Aorta (tissue), 5 donors: ENCODE measurements at regions not wholly inside any gene's neighbourhood (a gene's known extent, or its start where the extent isn't known, plus 50 kb on each side); places are given as distances from the start of the nearest gene placed in this dataset.
"Not testable (repeated sequence)": the region's sequence is repeated elsewhere in the genome, so short reads cannot be mapped to it uniquely, and the experiment has no call there.

Source experiments
- ATAC-seq: fragments of 200-7000 bp; cut with Tn5 transposase; one replicate; pipeline ENCODE4 v1.9.1; 2022; ENCODE audit warnings: moderate library complexity; ENCODE audit not compliant: low FRiP score
- DNase-seq, 2 donors: peaks; one replicate each; pipeline ENCODE4 v3.0.0-alpha.2; 2020
- H3K27ac ChIP-seq, 2 donors: one replicate each; pipeline ENCODE4 v1.5.1; 2013; ENCODE audit warnings: low read length in 2 of 2, mild to moderate bottlenecking in 2 of 2, moderate library complexity in 2 of 2, control low read depth in 1 of 2, inconsistent platforms in 1 of 2, low read depth in 1 of 2
- H3K27me3 ChIP-seq, 2 donors: one replicate each; pipeline ENCODE4 v1.6.1; 2013; ENCODE audit warnings: control low read depth in 1 of 2, low read length in 1 of 2, mild to moderate bottlenecking in 1 of 2, moderate library complexity in 1 of 2; ENCODE audit not compliant: insufficient read depth in 2 of 2, control insufficient read depth in 1 of 2
- H3K36me3 ChIP-seq, 2 donors: one replicate each; pipeline ENCODE4 v1.6.1; 2013; ENCODE audit warnings: control low read depth in 1 of 2, low read length in 1 of 2, mild to moderate bottlenecking in 1 of 2; ENCODE audit not compliant: insufficient read depth in 2 of 2, control insufficient read depth in 1 of 2
- H3K4me1 ChIP-seq, 2 donors: one replicate each; pipeline ENCODE4 v1.6.1; 2013; ENCODE audit warnings: low read length in 2 of 2, control low read depth in 1 of 2, mild to moderate bottlenecking in 1 of 2, moderate library complexity in 1 of 2; ENCODE audit not compliant: insufficient read depth in 2 of 2, control insufficient read depth in 1 of 2
- H3K4me3 ChIP-seq, 2 donors: one replicate each; pipeline ENCODE4 v1.5.1; 2013; ENCODE audit warnings: low read length in 2 of 2, control low read depth in 1 of 2, mild to moderate bottlenecking in 1 of 2
- H3K9me3 ChIP-seq: one replicate; pipeline ENCODE4 v1.6.1; 2013; ENCODE audit warnings: mild to moderate bottlenecking, low read length; ENCODE audit not compliant: control insufficient read depth
- WGBS, 2 donors: extraction: QIAGEN DNeasy Blood & Tissue Kit; methylation state at CpG; one replicate each; pipeline ENCODE4 v1.1.7; 2013; 5-methylcytosine and 5-hydroxymethylcytosine counted together
- intact Hi-C, 2 donors: fragments of 100-400 bp; cut with DNase I; formaldehyde crosslinking; loops; one replicate each; pipeline versions ENCODE4 v1.14.2 to v1.15.0; 2022
- donor health status: healthy with polysubstance abuse.
- donor health status: Bipolar disorder and iron deficiency.
- donor health status: DM: no; HTN: no; CAD: no.
- donor health status: DM: no; HTN: no; CAD: no.
- donor health status: DM: yes; HTN: yes; CAD: no.

GRCh38 chr6:84906514-84906913 lies 142.1 kb upstream of the TBX18 start:
- WGBS, 2 donors, result 95 to 97% methylated on average over 3 of the region's 3 CpGs
- Histone ChIP-seq H3K27ac (no peak overlapping the region), H3K9me3 (peaks cover 1% of the 10 kb centered on the region), H3K4me3 (no peak overlapping the region), H3K4me1 (no peaks in the 10 kb centered on the region), H3K27me3 (no peaks in the 10 kb centered on the region), H3K36me3 (no peaks in the 10 kb centered on the region)
- DNase-seq, result no peak
- no peak for ATAC-seq
- intact Hi-C loops, result no loop called here

GRCh38 chr6:84905823-84906222 lies 141.4 kb upstream of the TBX18 start:
- Histone ChIP-seq H3K27ac (no peak overlapping the region), H3K4me1 (no peaks in the 10 kb centered on the region), H3K4me3 (no peak overlapping the region), H3K36me3 (no peaks in the 10 kb centered on the region), H3K27me3 (no peaks in the 10 kb centered on the region), H3K9me3 (peaks cover 1% of the 10 kb centered on the region)
- DNase-seq (no peak), ATAC-seq (no peak)
- WGBS, 2 donors, result 49 to 56% methylated on average over 1 of the region's 1 CpG
- intact Hi-C loops, result no loop called here

- peaks cover 1% of the 10 kb centered on the region for H3K9me3 ChIP-seq
- H3K27me3 ChIP-seq, result no peaks in the 10 kb centered on the region
- no peak for ATAC-seq
- H3K36me3 ChIP-seq, result no peaks in the 10 kb centered on the region
- no peak for DNase-seq
- H3K4me1 ChIP-seq, result no peaks in the 10 kb centered on the region
- no peak overlapping the region for H3K4me3 ChIP-seq
- intact Hi-C loops, result no loop called here
- no peak overlapping the region for H3K27ac ChIP-seq
- WGBS, 2 donors, result 74 to 80% methylated on average over 3 of the region's 3 CpGs
These were observed 138.0 kb upstream of the TBX18 start for GRCh38 chr6:84902354-84902928.

GRCh38 chr6:84897988-84898594 lies 133.7 kb upstream of the TBX18 start:
- Histone ChIP-seq H3K27me3 (no peaks in the 10 kb centered on the region), H3K4me3 (no peak overlapping the region), H3K4me1 (no peaks in the 10 kb centered on the region), H3K9me3 (no peaks in the 10 kb centered on the region), H3K27ac (no peak overlapping the region), H3K36me3 (no peaks in the 10 kb centered on the region)
- DNase-seq (no peak), ATAC-seq (no peak)
- WGBS, 2 donors, result 76 to 80% methylated on average over 3 of the region's 3 CpGs
- intact Hi-C loops, result no loop called here

- Histone ChIP-seq H3K27me3 (no peaks in the 10 kb centered on the region), H3K4me3 (no peak overlapping the region), H3K4me1 (no peaks in the 10 kb centered on the region), H3K27ac (no peak overlapping the region), H3K9me3 (no peaks in the 10 kb centered on the region), H3K36me3 (no peaks in the 10 kb centered on the region)
- DNase-seq, result no peak
- no peak for ATAC-seq
- 85 to 90% methylated on average over 1 of the region's 1 CpG for WGBS, 2 donors
- intact Hi-C loops, result no loop called here
These were observed 132.6 kb upstream of the TBX18 start for GRCh38 chr6:84897011-84897410.

- DNase-seq, result no peak
- H3K4me3 ChIP-seq, result no peak overlapping the region
- no peaks in the 10 kb centered on the region for H3K4me1 ChIP-seq
- 60 to 62% methylated on average over 1 of the region's 1 CpG for WGBS, 2 donors
- H3K27me3 ChIP-seq, result no peaks in the 10 kb centered on the region
- no peak overlapping the region for H3K27ac ChIP-seq
- H3K36me3 ChIP-seq, result no peaks in the 10 kb centered on the region
- ATAC-seq, result no peak
- intact Hi-C loops, result no loop called here
- no peaks in the 10 kb centered on the region for H3K9me3 ChIP-seq
These were observed 128.3 kb upstream of the TBX18 start for GRCh38 chr6:84892671-84893070.

GRCh38 chr6:84882768-84883766 lies 118.7 kb upstream of the TBX18 start:
- no peak for DNase-seq
- Histone ChIP-seq H3K27ac (no peak overlapping the region), H3K9me3 (no peaks in the 10 kb centered on the region), H3K4me1 (peaks cover 0 to 2% of the 10 kb centered on the region in 2 donors), H3K4me3 (peak overlapping the region in 1 of 2 donors; percentile 34), H3K27me3 (no peaks in the 10 kb centered on the region), H3K36me3 (no peaks in the 10 kb centered on the region)
- intact Hi-C loops, result no loop called here
- 7 to 10% methylated on average over 10 of the region's 10 CpGs for WGBS, 2 donors
- ATAC-seq, result no peak

GRCh38 chr6:84879385-84879784 lies 115.0 kb upstream of the TBX18 start:
- H3K4me1 ChIP-seq, H3K4me3 ChIP-seq, H3K27ac ChIP-seq, H3K9me3 ChIP-seq, H3K36me3 ChIP-seq, DNase-seq, H3K27me3 ChIP-seq, ATAC-seq, intact Hi-C loops: not testable (repeated sequence)
